Panc1 (cell line): ENCODE measurements at regions not wholly inside any gene's neighbourhood (a gene's known extent, or its start where the extent isn't known, plus 50 kb on each side); places are given as distances from the start of the nearest gene placed in this dataset.

Experiments used
- CTCF ChIP-seq: fragments of 450-650 bp; IDR thresholded peaks from 2 replicates; pipeline ENCODE4 v1.5.1; 2017; ENCODE audit warnings: mild to moderate bottlenecking
- POLR2AphosphoS5 ChIP-seq: IDR thresholded peaks from 2 replicates; pipeline ENCODE4 v1.6.1; 2012; ENCODE audit warnings: mild to moderate bottlenecking, low read depth, low read length, moderate library complexity
- SIN3A ChIP-seq: IDR thresholded peaks from 2 replicates; pipeline ENCODE4 v1.6.1; 2012; ENCODE audit warnings: low read depth, mild to moderate bottlenecking, low read length, moderate library complexity, borderline replicate concordance; ENCODE audit not compliant: insufficient read depth
- TCF7L2 ChIP-seq: IDR thresholded peaks from 2 replicates; pipeline ENCODE4 v1.6.1; 2011; ENCODE audit warnings: mild to moderate bottlenecking, low read depth, low read length, inconsistent platforms

- TF ChIP-seq POLR2AphosphoS5 (no peak), CTCF (no peak), SIN3A (no peak), TCF7L2 (no peak)
Measured at GRCh38 chrX:7378406-7378805, 230.5 kb upstream of the PUDP start.
